ENCODE measurements at regions not wholly inside any gene's neighbourhood (a gene's known extent, or its start where the extent isn't known, plus 50 kb on each side); places are given as distances from the start of the nearest gene placed in this dataset.

GRCh38 chr11:95361180-95361579, 130.2 kb upstream of the SESN3 start:
- TF ChIP-seq CTCF (IDR thresholded peaks at IDR 0.05) (no peak), POLR2A (IDR thresholded peaks at IDR 0.05) (no peak)
